ENCODE measurements at regions not wholly inside any gene's neighbourhood (a gene's known extent, or its start where the extent isn't known, plus 50 kb on each side); places are given as distances from the start of the nearest gene placed in this dataset.

DNA sequence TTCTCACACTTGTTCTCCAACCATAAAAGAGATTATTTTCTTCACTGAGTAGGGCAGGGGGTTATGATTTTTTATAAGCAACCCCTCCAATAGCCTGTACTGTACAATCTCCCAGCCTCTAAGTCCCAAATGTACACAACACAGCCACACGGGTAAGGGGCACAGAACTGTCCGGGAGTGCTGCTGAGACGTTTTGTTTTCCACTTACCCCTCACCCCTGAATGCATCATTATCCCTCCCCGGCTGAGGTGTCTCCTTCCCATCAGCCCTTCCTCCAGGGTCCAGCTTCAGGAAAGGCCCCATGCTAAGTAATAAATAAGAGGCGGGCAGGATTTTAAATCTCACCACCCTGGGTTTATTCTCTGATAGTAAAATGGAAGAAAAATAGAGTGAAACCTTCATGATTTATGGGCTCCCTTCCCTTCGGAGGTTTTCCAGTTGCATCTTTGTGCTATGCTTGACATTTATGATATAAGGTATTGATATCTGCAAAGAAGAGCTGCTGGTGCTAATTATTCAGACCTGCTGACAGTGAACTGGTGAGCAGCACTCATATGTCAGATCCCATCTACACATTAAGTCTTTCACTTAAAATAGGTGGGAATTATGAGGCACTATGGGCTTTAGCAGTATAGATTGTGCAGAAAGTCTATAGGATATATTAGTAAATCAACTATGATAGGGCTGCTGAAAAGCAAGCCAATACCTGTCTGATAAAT is 67.2 kb upstream of the MEGF10 start:
- TF ChIP-seq CTCF (IDR thresholded peaks at IDR 0.05 in 8 of 11, conservative IDR thresholded peaks at IDR 0.05 in 3 of 11) (no peak), POLR2A (IDR thresholded peaks at IDR 0.05) (no peak), POLR2AphosphoS5 (IDR thresholded peaks at IDR 0.05) (no peak)
